ENCODE measurements at regions not wholly inside any gene's neighbourhood (a gene's known extent, or its start where the extent isn't known, plus 50 kb on each side); places are given as distances from the start of the nearest gene placed in this dataset.

DNA sequence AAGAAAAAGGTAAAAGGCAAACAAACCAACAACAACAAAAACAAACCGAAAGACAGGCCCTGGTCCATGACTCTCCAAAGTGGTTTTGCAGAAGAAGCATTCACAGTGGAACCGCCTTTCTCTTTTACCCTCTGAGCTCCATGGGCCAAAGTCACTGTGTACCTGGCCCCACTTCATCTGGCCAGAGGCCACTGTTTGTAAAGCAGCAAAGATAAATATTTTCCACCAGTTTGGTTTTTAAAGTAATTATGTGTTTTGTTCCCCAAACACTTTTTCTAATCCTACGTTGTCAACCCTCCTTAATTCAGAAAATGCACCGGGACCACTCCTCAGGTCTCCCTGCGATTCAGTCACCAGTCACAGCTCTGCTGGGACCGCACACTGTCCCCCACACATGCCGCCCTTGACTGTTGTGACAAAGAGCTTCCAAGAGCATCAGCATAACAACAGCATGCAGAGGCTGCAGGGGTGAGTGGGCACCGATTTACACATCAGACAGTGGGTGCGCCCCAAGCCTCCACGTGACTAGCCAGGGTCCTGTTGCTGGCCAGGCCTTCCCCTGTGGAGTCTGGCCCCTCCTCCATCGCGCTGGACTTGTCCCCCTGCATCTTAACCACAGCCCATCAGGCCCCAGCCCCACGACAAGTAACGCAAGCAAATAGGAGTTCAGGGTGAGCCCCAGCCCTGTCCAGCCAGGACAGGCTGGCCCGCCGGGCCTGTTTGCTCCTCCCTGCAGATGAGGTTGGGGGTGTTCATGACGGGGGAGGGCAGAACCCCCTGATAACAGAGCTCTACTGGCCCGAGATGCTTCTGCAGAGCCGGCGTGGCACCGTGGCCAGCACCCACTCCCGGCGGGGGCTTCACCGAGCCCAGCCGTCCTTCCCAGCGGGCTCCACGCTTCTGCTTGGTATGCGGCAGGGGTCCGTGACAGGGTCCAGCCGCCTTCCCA, 65.2 kb upstream of the DIO3 start:
- H4K20me1 ChIP-seq (ENCODE audit: insufficient read depth, low read length), result no peaks in the 10 kb centered on the region
- no peaks in the 10 kb centered on the region for H3K36me3 ChIP-seq (replicated peaks in 1 of 2; ENCODE audit: control insufficient read depth in 1 of 2, insufficient read depth in 2 of 2, low read length in 2 of 2)
- intact Hi-C loops (cut with micrococcal nuclease; ENCODE audit: unreplicated experiment) (no loop called here), in situ Hi-C loops (cut with HindIII; ENCODE audit: extremely low pct_ligation_motif_present, low pct_unique_long_range_greater_than_20kb) (no loop called here)
- no TSS peak for BruUV-seq (replicated peaks)
- peak; percentile 60 for FAIRE-seq
- WGBS (ENCODE audit: low lambda C conversion rate), result 51% methylated on average over 20 of the region's 30 CpGs
- peaks cover 20% of the 10 kb centered on the region for H3K4me1 ChIP-seq (ENCODE audit: insufficient read depth, low read length)
- DNase-seq (ENCODE audit: low spot score), result peak; percentile 9
- ATAC-seq, result peak; percentile 82
- no peak overlapping the region for H2AFZ ChIP-seq (ENCODE audit: low read length)
- CTCF ChIA-PET (ENCODE audit: low intra/inter-chr PET ratio, low total read pairs), result no interaction called here
- H3K79me2 ChIP-seq (ENCODE audit: insufficient read depth, low read length), result no peaks in the 10 kb centered on the region
- no peak overlapping the region for H3K4me3 ChIP-seq (replicated peaks in 1 of 3; ENCODE audit: insufficient read depth in 1 of 3, low read depth in 2 of 3, low read length in 3 of 3)
- no peak overlapping the region for H3K27ac ChIP-seq (ENCODE audit: extremely low read length, insufficient read depth, low read length)
- H3K4me2 ChIP-seq (ENCODE audit: low read depth, low read length), result peak overlapping the region; percentile 44
- H3K9ac ChIP-seq (ENCODE audit: insufficient read depth, low read depth, low read length), result no peak overlapping the region
- POLR2A ChIA-PET, result no interaction called here
- H3K27me3 ChIP-seq (ENCODE audit: control insufficient read depth in 1 of 2, insufficient read depth in 2 of 2, low read length in 2 of 2), result peaks cover 2 to 20% of the 10 kb centered on the region in 2 experiments; a peak in 2 of 5 replicates
- no peaks in the 10 kb centered on the region for H3K9me3 ChIP-seq (ENCODE audit: low read length)
- TF ChIP-seq, protein P1, sequence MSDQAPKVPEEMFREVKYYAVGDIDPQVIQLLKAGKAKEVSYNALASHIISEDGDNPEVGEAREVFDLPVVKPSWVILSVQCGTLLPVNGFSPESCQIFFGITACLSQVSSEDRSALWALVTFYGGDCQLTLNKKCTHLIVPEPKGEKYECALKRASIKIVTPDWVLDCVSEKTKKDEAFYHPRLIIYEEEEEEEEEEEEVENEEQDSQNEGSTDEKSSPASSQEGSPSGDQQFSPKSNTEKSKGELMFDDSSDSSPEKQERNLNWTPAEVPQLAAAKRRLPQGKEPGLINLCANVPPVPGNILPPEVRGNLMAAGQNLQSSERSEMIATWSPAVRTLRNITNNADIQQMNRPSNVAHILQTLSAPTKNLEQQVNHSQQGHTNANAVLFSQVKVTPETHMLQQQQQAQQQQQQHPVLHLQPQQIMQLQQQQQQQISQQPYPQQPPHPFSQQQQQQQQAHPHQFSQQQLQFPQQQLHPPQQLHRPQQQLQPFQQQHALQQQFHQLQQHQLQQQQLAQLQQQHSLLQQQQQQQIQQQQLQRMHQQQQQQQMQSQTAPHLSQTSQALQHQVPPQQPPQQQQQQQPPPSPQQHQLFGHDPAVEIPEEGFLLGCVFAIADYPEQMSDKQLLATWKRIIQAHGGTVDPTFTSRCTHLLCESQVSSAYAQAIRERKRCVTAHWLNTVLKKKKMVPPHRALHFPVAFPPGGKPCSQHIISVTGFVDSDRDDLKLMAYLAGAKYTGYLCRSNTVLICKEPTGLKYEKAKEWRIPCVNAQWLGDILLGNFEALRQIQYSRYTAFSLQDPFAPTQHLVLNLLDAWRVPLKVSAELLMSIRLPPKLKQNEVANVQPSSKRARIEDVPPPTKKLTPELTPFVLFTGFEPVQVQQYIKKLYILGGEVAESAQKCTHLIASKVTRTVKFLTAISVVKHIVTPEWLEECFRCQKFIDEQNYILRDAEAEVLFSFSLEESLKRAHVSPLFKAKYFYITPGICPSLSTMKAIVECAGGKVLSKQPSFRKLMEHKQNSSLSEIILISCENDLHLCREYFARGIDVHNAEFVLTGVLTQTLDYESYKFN (CRISPR knock-in tag; conservative IDR thresholded peaks at IDR 0.05), result peak; percentile 76
- TF ChIP-seq MEF2D (CRISPR knock-in tag; IDR thresholded peaks at IDR 0.05), result 0 out of 2 replicates have a peak, but pooled peaks have one; percentile 44
- TF ChIP-seq GZF1 (CRISPR knock-in tag; IDR thresholded peaks at IDR 0.05), result no peak
- TF ChIP-seq RFX3 (CRISPR knock-in tag; IDR thresholded peaks at IDR 0.05), result no peak
- TF ChIP-seq SATB2 (CRISPR knock-in tag; IDR thresholded peaks at IDR 0.05), result no peak
- TF ChIP-seq NR2C2 (CRISPR knock-in tag; IDR thresholded peaks at IDR 0.05; ENCODE audit: borderline replicate concordance), result no peak
- TF ChIP-seq, protein P2, sequence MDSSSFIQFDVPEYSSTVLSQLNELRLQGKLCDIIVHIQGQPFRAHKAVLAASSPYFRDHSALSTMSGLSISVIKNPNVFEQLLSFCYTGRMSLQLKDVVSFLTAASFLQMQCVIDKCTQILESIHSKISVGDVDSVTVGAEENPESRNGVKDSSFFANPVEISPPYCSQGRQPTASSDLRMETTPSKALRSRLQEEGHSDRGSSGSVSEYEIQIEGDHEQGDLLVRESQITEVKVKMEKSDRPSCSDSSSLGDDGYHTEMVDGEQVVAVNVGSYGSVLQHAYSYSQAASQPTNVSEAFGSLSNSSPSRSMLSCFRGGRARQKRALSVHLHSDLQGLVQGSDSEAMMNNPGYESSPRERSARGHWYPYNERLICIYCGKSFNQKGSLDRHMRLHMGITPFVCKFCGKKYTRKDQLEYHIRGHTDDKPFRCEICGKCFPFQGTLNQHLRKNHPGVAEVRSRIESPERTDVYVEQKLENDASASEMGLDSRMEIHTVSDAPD (CRISPR knock-in tag; IDR thresholded peaks at IDR 0.05), result no peak
- no peak for TF ChIP-seq ZNF891 (CRISPR knock-in tag; IDR thresholded peaks at IDR 0.05)
- TF ChIP-seq ZNF614 (CRISPR knock-in tag; IDR thresholded peaks at IDR 0.05; ENCODE audit: borderline replicate concordance), result no peak
- TF ChIP-seq ZSCAN25 (CRISPR knock-in tag; IDR thresholded peaks at IDR 0.05), result peak; percentile 83
- 0 out of 4 replicates have a peak, but pooled peaks of 1 of the 2 experiments have one; percentile 32 for TF ChIP-seq EP300 (IDR thresholded peaks at IDR 0.05; ENCODE audit: low read depth in 2 of 2, low read length in 2 of 2)
- TF ChIP-seq EP300 (CRISPR knock-in tag; IDR thresholded peaks at IDR 0.05; ENCODE audit: borderline replicate concordance), result no peak
- TF ChIP-seq MZF1 (CRISPR knock-in tag; IDR thresholded peaks at IDR 0.05; ENCODE audit: borderline replicate concordance), result no peak
- no peak for TF ChIP-seq ERF (CRISPR knock-in tag; IDR thresholded peaks at IDR 0.05)
- peak; percentile 47 for TF ChIP-seq SALL1 (CRISPR knock-in tag; IDR thresholded peaks at IDR 0.05)
- no peak for TF ChIP-seq ZNF160 (CRISPR knock-in tag; IDR thresholded peaks at IDR 0.05)
- TF ChIP-seq, protein P3, sequence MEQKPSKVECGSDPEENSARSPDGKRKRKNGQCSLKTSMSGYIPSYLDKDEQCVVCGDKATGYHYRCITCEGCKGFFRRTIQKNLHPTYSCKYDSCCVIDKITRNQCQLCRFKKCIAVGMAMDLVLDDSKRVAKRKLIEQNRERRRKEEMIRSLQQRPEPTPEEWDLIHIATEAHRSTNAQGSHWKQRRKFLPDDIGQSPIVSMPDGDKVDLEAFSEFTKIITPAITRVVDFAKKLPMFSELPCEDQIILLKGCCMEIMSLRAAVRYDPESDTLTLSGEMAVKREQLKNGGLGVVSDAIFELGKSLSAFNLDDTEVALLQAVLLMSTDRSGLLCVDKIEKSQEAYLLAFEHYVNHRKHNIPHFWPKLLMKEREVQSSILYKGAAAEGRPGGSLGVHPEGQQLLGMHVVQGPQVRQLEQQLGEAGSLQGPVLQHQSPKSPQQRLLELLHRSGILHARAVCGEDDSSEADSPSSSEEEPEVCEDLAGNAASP (CRISPR knock-in tag; IDR thresholded peaks at IDR 0.05; ENCODE audit: borderline replicate concordance), result no peak
